ENCODE measurements at regions not wholly inside any gene's neighbourhood (a gene's known extent, or its start where the extent isn't known, plus 50 kb on each side); places are given as distances from the start of the nearest gene placed in this dataset.
"Not testable (repeated sequence)": the region's sequence is repeated elsewhere in the genome, so short reads cannot be mapped to it uniquely, and the experiment has no call there.

DNA sequence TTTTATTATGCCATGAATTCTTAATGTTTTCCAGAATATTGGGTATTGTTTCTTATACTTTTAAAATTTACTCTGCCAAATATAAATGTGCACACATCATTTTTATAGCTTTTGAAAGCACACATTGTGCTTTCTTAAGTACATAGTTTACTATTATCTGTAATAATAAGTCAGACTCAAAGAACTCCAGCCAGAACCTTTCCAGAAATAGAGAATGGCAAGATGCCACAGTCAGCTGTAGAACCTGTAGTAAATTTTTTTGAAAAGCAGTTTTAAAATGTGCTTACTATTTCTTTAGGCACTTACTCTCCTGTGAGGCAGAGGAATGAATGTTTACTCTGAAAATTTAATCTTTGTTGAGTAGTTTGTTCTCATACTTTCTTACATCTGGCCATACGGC lies 1287.1 kb downstream of the PCDH9 start:
- no peak for DNase-seq (ENCODE audit: low spot score)

DNA sequence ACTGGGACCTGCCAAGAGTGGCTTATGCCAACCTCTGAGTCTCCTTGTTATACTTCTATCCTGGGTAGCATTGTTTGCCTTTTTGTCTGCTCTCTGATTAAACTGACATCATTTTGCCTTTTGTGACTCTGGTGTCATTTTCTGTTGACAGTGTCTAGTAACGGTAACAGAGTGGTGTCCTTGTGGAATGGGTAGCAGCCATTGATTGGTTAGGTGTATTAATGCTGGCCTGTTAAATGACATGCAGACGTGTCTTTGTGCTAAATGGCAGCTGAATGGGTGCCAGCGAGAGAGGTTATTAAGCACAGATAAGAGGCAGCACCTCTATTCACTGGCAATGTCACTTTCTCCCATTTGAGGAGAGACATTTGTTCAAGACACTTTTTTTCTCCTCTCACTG lies 1289.4 kb downstream of the PCDH9 start:
- no peak for DNase-seq (ENCODE audit: low spot score)

DNA sequence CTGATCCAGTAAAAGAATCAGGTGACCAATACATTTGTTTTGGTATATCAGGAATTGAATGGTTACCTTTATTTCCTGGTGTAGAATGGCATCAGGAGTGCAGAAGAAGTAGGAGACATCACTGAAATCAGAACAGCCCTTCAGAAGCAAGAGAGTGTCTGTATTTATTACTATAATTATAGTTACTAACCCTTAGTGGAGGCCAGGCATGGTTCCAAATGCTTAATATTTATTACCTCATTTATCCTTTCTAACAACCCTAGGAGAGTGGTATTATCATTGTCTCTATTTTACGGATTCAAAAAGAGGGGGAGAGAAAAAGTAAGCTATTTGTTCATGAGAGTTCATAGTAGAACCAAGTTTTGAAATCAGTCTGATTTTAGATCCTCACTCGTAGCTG lies 1292.9 kb downstream of the PCDH9 start:
- DNase-seq (ENCODE audit: low spot score) = no peak

DNA sequence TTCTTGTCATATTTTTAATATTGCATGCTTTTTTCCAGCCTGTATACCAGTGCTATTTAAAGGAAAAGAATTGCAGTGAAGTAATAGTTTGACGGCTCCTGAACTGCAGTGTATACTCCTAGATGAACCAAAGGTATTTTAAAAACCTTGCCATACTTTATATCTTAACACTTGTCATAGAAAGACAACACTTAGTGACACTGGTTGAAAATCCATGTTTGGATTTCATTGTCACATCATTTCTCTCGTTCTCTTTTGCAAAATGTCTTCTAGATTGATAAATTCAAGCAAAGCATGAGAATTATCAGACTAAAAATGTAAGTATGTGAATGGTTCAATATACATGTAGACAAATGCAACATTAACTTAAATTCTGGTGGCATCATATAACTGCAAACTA lies 1293.9 kb downstream of the PCDH9 start:
- DNase-seq (ENCODE audit: low spot score) = no peak

DNA sequence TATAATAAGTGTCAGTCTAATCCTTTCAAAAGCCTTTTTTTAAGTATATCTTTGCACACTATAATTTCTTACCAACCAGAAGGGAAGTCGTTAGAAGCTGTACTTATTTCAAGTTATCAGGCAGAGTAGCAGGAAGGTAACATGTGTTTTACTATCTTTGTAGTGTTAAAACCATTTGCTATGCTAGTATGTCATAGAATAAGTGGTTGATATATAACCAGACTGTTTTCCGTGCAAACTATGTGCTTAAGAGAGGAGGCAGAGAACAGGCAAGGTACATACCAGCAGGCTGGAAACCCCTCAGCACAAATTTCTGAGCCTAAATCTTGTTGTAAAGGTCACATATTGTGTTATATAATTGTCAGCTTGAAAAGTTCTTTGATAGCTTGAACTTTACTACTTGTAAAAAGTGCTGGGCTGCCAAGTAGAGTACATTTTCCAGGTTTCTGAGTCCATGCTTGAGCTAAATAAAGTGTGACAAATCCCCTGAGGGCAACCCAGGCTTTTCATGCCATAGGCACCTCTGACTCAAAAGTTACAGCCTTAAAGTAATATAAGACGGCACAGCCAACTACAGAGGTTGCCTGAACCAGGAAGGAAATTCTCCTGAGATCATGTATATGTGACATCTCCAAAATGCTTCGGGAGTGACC lies 1297.4 kb downstream of the PCDH9 start:
- no peak for DNase-seq (ENCODE audit: low spot score)

DNA sequence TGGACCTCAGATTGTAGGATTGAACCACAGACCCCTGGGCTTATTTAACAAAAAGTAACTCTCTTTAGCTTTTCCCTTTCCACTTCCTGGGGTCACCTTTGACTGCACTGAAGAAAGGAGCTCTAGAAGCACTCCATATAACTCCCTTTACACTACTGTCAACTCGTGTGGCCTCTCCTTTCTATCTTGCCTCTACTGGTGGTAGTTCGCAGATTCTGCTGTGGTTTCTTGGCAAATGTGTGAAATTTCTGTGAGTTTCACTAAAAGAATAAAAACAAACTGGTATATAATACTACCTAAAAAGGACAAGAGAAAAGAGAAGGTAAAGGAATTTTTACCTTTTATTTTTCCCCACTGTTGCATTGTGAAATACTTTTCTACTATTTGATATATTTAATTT lies 1298.1 kb downstream of the PCDH9 start:
- DNase-seq (ENCODE audit: low spot score) = no peak

DNA sequence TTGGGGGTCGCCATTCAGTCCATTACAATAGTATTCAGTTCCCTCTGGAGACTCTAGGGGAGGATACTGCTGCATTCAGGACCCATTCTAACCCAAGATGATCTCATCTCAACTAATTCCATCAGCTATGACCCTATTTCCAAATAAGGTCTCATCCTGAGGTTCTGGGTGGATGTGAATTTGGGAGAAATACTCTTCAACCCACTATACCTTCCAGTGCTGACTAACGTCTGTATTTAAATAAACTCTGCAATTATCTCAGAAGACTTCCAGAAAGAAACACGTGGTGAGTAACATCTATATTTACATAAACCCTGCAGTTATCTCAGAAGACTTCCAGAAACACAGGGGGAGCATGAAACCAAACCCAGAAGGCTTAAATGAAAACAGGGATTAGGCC lies 1300.7 kb downstream of the PCDH9 start:
- DNase-seq (ENCODE audit: low spot score) = no peak

DNA sequence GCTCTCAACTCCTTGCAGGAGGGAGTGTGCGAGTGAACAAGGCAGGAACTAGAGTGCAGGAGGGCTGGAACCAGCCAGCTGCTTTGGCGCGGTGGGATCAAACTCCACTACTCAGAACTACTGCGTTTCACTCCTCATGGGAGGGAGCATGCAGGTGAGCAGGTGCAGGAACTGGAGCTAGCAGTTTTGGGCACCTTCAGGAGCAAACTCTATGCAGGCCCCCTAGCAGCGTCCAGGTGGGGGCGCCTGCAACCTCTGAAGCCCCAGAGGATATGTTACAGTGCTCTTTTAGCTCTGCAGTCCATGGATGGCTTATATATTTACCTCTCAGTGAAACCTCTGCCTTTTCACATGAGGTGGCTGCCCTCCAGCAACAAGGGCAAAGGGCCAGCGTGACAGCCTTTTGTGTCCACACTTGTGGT lies 1303.4 kb downstream of the PCDH9 start:
- DNase-seq (ENCODE audit: low spot score) = no peak

DNA sequence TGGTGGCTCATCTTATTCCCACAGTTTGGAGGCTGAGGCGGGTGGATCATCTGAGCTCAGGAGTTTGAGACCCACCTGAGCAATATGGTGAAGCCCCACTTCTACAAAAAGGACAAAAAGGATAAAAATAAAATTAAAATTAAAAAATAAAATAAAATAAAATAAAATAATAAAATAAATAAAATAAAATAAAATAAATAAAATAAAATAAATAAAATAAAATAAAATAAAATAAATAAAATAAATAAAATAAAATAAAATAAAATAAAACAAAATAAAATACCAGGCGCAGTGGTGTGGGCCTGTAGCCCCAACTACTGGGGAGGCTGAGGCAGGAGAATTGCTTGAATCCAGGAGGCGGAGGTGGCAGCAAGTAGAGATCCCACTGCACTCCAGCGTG lies 1307.3 kb downstream of the PCDH9 start:
- not testable (repeated sequence) for DNase-seq (ENCODE audit: low spot score)

DNA sequence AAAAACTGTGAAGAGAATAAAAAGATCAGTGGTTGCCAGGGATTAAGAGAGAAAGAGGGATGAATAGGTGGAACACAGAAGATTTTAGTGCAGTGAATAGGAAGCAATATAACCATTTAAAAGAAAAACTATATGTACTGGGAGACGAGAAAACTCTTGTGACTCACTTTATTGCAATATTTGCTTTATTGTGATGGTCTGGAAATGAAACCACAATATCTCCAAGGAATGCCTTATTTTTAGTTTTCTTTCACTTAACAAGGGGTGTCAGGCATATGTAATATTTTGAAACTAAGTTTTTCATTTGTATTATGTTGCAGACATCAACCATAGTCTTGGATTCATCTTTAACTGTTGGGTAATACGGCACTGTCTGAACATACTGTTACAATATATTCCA lies 1308.2 kb downstream of the PCDH9 start:
- DNase-seq (ENCODE audit: low spot score) = no peak

DNA sequence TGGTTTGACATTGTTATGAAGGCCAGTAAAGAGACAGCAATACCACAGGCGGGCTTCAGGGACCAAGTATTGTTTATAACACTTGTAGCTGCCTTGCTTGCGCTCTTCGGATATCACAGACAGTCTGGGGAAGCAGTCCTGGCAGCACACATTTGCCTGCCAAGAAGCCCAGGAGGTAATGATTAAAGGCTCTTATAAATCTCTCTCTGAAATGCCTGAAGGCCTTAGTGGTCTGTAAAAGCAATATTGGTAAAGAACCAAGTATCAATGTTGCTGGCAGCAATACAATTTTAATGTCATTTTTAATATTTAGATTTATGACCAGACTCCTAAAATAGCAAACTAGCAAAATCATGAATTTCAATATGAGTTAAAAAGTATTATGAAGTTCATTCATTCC lies 1312.4 kb downstream of the PCDH9 start:
- DNase-seq (ENCODE audit: low spot score) = no peak

DNA sequence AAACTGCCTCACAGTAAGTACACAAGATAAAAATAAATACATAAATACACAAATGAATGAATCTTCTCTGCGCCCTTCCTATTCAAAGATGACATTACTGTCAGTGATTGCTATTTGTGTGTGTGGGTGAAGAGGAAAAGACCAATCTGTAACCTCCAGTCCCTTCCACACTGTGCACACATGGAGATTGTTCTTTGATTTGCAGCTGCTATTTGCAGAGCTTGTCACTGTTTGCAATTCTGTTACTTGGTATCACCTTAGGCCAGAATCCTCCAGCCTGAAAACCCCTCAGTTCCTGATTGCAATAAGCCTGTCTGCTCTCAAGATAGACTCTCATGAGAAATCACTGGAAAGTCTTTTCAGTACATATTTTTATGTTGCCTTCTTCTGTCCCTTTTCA lies 1314.9 kb downstream of the PCDH9 start:
- no peak for DNase-seq (ENCODE audit: low spot score)

DNA sequence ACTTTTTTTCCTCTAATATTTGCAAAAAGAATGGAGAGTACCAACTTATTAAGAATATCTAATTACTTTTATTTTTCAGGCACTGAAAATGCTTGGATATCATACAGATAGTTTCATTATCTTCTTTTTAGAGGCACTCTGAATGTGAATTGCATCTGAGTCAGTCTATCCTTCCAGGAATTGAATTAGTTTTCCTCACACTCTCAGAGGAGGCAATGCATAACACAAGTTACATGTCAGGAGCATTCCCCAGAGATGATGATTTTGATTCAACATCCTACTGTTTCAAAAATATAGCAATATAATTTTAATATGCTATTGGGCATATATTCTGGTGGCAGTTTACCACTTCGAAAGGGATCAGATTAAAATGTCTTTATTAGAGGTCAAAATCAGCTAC lies 1315.4 kb downstream of the PCDH9 start:
- DNase-seq (ENCODE audit: low spot score) = no peak

DNA sequence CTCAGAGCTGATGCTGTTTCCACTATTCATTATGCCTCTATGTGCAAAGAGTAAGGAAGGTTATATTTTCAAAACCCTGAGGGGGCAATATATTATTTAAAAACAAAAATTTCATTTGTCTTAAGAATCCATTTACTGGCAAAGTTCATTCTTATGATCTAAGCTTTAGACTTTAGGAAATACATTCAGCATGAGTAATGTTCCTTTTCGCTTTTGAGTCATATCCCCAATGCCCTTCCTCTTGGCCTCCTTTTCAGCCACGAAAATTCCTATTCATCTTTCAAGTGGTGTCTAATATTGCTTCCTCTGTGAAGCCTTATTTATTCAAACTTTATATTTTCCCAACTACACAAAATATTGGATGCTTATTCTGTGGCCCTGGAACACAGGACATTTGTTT lies 1317.0 kb downstream of the PCDH9 start:
- DNase-seq (ENCODE audit: low spot score) = peak; percentile 54

DNA sequence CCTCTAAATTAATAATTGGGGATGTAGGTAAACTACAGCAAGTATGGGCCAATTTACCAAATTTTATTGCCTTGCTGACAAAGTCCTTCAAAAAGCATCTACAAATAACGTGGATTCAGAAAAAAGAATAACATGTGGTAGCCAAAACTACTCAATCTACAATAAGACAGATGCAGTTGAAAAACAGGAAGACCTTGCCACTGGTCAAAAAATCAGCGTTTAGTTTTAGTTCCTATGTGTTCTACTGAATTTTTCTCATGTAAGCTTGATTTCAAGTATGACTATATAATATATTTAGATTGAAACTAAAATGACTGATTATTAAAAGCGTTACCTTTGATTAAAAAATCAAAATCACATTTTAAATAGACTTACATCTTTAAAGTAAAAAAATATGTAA lies 1317.6 kb downstream of the PCDH9 start:
- DNase-seq (ENCODE audit: low spot score) = no peak

DNA sequence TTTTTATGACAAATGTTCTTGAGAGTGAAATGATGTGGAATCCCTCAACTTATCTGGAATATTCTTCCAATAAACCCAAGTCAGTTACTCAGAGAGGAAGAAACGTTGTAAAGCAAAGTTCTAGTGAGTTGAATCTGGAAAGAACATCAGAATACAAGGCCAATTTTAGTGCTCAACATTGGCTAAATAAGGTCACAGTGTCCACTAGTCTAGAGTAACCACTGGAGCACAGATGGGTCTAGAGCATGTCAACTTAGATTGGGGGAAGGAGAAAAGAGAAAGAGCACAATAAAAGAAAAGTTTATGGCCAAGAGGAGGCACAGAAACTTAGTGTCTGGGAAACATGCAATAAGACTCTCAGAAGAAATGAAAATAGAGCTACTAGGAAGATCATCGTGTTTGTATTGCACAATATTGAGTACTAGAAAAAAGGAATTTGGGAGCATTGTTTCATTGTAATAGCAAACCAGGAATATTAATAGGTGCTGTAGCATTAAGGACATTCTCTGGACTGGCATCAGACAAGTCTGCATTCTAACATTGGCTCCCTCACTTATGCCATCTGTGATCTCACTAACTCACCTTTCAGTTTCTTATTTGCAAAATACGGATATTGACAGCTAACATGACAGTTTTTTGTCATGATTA lies 1318.5 kb downstream of the PCDH9 start:
- no peak for DNase-seq (ENCODE audit: low spot score)

DNA sequence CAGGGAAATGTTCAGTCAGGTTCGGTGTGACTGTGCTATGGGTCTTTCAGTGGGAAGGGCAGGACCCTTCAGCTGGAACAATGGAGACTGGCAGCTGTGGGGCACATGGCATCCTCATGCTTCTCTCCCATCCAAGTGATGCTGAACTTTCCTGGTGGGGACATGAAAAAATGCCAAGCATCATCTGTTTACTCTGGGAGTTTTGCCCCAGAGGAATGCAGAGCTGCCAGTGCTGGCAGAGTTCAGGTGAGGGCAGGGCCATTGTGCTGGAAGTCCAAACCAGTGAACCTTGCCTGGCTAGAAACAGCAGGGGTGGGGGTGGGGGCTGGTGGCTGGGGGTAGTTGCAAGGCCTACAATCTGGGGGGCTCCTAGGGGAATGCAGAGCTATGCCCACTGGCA lies 1320.6 kb downstream of the PCDH9 start:
- DNase-seq (ENCODE audit: low spot score) = no peak

DNA sequence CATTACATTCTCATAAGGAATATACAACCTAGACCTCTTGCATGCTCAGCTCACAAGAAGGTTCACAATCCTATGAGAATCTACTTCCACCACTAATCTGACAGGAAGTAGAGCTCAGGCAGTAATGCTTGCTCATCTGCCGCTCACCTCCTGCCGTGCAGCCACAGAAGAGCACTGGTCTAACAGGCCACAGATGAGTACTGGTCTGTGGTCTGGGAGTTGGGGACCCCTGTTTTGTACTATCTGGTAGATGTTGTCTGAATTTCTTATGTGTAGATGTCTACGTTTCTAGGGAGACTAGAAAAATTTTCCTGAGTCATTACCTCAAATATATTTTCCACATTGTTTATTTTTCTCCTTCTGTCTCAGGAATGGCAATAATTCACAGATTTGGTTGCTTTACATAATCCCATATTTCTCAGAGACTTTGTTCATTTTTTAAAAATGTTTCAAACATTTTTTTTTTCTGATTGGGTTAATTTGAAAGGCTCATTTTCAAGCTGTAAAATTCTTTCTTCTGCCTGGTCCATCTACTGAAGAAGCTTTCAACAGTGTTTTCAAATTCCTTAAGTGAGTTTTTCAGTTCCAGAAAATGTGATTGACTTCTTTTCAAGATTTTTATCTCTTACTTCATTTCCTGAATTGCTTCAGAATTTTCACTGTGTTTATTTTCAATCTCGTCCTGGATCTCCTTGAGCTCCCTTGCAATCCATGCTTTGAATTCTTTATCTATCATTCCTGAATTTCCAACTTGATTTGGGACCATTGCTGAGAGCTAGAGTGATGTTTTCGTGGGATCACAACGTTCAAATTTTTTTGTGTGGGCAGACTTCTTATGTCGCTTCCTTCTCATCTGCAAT lies 1322.2 kb downstream of the PCDH9 start:
- DNase-seq (ENCODE audit: low spot score) = no peak

DNA sequence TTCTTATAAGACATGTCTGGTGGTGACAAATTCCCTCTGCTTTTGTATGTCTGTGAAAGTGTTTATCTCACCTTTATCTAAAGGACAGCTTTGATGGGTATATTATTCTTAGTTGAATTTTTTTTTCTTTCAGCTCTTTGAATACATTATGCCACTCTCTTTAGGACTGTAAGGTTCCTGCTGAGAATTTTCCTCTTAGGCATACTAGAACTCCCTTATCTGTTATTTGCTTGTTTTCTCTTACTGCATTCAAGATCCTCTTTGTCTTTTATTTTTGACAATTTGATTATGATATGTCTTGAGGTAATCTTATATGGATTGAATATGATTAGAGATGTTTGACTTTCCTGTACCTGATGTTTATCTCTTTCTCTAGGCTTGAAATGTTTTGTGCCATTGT lies 1328.4 kb downstream of the PCDH9 start:
- DNase-seq (ENCODE audit: low spot score) = no peak

DNA sequence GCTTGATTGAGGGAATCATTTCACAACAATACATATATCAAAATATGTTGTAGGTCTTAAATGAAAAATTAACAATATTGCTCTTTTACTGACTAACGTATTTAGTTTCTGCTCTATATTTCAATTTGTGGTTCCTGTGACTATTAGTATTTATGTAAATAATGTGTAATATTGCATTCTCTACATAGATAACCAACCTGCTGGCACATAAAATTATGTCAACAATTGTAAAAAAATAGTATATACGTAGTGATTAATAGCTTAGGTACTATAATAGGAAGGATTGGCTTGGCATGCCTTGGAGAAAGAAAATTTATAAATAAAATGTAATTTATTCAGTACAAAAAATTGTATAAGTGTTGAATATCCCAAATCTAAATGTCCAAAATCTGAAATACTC lies 1336.1 kb downstream of the PCDH9 start:
- DNase-seq (ENCODE audit: low spot score) = no peak

DNA sequence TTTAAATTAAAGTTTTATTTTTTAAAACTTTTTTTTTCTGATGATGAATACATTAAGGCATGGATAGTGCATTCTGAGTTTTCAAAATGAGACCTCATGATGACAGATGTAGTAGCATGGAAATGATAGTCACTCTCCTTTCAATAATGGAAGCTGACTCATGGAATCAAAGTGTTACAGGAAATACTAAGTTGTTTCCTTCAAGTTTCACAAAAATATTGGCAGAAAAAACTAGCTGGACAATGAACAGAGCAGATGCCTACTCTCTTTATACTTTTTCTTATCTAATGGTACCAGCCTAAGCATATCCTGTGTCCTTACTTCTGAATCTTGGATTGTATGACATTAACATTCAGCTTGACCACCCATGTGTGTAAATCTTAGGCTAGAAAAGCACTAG lies 1337.3 kb downstream of the PCDH9 start:
- no peak for DNase-seq (ENCODE audit: low spot score)

DNA sequence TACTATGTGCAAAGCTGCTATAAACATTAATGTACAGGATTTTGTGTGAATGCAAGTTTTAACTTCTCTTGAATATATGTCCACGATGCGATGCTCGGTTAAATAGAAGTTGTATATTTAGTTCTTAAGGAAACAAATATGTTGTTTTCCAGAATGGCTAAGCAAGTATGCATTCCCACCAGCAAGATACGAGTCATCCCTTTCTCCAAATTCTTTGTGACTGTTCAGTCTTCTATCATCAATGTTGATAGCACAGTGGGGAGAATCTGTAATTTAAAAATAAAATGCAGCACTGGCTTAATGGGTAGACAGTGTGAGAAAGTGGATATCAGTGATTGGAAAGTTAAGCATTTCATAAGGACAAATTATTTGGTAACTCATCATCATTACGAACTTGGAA lies 1340.8 kb downstream of the PCDH9 start:
- no peak for DNase-seq (ENCODE audit: low spot score)

DNA sequence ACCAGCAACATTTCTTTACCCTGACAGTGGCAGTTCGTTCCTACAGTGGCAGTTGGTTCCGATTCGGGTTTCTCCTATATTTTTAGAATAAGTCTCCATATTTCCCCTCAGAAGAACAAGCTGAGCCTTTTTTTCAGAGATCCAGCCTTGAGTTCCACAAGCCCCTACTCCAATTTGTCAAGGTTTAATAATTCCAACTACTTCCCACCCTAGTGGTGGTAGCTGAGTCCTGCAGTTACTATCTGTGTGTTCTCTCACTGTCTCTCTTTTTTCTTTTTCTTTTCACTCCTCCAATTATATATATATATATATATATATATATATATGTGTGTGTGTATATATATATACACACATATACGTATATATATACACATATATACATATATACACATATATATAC lies 1347.3 kb downstream of the PCDH9 start:
- DNase-seq (ENCODE audit: low spot score) = no peak

All from COLO829 (cell line).